ENCODE measurements at regions not wholly inside any gene's neighbourhood (a gene's known extent, or its start where the extent isn't known, plus 50 kb on each side); places are given as distances from the start of the nearest gene placed in this dataset.
A peak's percentile ranks its signal among the peaks of the same experiment; 100 is the strongest.

DNA sequence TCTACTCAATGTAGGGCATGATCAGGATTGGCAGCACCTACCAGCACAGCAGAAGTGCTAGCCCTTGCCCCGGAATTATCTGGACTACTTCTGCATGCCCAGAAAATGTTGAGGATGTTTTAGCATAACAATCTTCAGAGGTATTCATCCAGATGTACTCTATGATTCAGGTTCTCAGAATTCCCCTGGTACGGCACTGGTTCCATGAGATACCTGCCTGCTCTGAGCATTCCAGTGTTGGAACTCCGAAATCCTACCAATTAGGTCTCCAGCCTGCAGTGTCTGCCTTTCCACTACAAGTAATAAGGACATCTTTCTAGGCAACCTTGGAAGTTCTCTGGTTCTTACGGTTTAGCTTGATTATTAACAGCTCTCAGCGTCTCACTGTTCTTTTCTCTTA, 554.5 kb downstream of the HACE1 start:
- no peak for DNase-seq

DNA sequence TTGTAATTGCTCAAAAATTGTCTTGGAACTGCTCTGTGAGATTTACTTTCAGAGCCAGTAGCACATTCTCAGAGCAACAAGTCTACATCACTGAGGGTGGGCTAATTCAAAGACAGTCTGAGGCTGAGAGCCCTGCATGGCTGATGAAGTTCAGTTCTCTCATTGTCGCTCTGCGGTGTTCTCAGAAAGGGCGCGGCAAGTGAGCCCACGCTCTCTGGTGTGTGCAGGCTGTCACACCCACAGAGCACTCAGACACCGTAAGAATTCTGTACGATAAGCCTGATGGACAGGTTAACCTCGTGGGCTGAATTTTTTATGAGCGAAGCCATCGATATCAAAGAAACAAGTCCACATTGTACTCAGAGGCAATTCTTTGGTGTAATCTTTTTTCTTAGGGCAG, 557.8 kb downstream of the HACE1 start:
- DNase-seq, result no peak

DNA sequence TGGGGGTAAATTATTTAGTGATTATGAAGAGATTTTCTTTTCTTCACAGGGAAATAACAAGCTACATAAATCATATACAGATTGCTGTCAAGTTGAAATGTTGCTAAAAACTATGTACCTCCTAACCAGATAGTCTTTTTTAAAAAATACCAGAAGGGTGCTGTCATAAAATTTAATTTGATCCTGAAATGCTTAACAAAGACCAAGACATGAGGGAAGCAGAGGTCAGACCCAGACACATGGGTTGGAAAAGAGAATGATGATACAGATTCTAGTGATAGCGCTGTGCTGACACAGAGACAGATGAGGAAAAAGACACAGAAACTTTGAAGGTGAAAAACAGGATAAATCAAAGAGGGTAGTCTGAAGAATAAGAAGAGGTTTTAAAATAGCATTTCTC, 573.1 kb downstream of the HACE1 start:
- DNase-seq, result no peak

DNA sequence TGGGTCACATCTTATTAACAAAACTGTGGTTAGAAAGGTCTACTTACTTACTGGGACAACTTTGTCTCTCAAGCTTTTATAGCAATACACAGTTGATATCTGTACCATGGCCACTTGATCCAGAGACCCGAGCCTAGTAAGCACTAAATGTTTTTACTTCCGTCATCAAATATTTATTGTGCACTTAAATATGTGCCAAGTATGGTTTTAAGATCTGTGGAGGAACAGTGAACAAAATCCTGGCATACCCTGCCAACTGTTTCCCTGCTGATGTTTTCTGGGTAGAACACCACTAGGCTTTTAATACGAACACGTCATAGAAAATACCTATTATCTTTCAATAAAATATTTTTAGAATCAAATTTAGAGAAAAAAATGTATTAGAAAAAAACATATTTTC, 574.8 kb downstream of the HACE1 start:
- no peak for DNase-seq

DNA sequence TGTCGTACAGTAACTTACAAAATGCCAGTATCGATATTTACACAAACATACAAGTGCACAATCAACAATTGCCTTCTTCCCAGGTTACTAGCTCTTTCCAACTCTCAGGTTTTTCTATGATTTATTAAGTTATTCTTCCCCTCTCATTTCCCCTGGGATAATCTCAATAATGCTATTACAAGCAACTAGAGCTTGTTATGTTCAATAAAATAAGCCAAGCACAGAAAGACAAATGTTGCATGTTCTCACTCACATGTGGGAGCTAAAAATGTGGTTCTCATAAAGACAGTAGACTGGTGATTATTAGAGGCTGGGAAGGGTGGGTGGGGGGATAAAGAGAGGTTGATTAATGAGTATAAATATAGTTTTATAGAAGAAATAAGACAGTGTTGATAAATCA, 577.1 kb downstream of the HACE1 start:
- no peak for DNase-seq

DNA sequence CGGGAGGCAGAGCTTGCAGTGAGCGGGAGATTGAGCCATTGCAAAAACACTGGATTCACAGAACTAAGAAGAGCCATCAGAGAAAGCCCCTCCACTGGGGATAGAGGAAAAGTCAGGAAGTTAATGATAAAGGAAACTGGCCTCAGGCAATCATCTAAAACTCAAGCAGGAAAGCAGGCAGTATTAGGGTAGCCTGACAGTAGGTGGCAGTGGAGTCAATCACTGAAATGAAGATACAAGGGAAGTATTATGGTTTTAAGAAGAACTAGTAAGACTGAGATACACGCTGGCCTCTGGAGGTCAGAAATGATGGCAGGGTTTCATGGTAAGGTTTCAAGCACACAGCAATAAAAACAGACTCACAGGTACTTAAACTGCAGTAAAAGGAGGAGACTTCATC, 578.3 kb downstream of the HACE1 start:
- no peak for DNase-seq

DNA sequence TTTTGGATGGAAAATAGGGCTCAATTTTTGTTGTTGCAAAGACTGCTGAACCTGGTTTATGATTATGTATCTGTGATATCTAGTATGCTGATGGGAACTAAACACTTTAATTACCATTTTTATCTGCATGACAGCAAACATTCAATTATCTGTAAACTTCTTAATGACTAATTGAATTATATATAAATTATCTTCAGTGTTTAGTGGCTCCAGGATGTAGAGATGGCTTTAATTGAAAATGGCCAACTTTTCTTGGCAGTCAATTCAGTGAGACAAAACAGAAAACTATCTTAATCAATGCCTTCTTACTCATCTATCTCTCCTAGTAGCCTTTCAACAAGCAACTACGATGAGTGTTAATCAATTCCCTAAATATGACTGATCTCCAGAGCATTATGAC, 591.3 kb downstream of the HACE1 start:
- DNase-seq, result no peak

DNA sequence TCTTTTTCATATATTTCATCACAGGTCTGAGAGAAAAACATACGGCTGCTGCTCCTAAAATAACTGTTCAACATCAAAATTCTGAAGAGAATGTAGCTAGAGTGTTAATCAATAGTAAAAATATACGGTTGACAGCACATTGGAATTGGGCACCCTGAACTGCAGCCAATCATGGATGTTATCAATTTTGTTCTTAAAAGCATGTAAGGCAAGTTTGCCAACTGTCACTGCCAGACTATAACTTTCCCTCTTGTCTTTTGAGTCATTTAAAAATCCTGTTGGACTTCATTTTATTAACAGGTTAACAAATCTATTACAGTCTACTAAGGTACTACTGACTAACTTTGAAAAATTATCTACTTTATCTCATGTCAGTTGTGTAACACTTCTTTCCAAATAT, 592.8 kb downstream of the HACE1 start:
- no peak for DNase-seq

DNA sequence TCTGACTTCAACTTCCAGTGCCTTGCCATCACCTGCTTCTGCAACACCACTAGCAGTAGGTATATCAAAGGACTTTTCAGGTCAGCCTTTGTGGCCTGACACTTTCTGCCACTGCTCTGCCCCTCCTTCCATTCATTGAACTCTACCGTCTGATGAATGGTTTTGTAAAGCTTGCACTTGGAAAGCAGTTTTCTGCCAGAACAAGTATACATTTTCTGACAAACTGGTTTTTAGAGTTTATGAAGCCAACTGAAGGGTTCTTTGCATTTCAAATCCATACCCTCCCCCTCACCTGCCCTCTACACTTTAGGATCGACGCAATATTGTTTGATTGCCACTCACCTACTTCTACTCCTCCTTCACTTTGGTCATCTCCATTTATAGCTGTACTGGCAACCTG, 603.1 kb downstream of the HACE1 start:
- DNase-seq, result no peak

DNA sequence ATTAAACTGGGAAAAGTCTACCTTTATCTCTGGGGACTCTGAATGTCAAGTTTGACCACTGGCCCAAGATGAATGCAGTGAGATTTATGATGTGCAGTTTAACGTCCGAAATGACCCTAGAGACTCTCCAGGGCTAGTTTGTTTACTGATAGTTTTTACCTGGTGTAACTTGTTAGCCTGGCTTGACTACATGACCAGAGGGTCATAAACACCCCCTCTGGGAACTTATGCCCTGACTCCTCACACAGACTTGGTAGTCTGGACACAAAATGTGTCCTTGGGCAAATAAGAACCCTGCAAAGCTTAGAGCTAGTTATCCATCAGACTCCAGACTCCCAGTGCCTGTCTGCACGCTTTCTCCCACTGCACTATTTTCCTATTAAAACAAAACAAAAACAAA, 606.5 kb downstream of the HACE1 start:
- no peak for DNase-seq

DNA sequence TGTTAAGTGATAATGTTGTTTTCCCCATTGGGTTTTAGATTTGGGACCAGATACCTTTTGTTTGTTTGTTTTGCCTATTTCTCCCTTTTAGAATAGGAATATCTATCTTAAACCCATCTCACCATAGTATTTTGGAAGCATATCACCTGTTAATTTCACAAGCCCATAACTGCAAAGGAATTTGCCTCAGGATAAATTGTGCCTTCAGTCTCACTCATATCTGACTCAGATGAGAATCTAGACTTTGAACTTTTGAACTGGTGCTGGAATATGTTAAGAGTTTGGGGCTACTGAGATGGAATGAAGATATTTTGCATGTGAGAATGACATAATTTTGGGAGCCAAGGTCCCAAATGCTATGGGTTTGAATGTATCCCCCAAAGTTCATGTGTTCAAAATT, 607.4 kb downstream of the HACE1 start:
- no peak for DNase-seq

DNA sequence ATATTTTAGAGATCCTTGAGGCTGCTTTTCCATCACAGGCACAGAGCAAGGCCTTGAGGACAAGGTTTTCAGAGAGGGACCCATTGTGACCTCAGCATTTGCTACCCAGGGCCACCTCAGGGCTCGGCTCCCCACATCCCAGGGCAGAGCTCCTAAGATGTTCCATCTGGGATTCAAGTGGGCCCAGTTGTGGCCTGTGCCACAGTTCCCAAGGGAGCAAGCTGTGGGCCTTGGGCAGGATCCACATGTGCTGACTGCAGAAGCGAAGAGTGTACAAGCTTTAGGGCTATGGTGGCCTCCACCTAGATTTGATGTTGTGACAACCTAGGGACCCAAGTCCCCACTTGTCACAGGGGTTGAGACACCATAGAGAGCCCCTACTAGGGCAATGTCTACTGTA, 608.1 kb downstream of the HACE1 start:
- DNase-seq, result no peak

DNA sequence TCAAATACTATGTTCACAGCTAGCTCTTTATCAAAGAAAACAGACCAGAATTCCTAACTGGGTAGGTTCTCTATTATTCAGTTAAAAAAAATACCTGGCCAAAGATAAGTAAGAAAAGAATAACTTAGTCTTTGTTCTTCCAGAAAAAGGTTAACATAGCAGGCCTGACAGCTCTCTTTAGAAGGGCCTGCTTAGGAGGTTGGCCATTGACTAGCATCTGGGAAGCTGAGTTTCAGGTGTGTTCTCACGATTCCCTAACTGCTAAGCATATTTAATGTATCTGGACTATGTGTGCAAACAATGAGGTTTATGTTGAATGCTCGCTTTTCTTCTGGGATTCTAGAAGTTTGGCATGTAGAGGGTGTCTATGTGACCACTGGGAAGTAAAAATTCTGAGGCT, 618.9 kb downstream of the HACE1 start:
- DNase-seq, result no peak

DNA sequence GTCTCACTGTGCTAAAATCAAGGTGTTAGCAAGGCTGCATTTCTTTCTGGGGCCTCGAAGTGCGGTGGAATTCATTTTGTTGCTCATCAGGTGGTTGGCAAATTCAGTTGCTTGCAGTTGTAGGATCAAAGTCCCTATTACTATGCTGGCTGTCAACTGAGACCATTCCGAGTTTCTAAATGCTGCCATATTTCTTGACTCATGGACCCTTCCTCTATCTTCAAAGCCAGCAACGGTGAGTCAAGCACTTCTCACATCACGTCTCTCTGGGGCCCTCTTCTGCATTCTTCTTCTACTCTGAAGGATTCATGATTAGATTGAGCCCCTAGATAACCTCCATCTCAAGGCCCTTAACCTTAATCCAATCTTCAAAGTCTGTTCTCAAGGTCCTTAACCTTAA, 619.7 kb downstream of the HACE1 start:
- no peak for DNase-seq

DNA sequence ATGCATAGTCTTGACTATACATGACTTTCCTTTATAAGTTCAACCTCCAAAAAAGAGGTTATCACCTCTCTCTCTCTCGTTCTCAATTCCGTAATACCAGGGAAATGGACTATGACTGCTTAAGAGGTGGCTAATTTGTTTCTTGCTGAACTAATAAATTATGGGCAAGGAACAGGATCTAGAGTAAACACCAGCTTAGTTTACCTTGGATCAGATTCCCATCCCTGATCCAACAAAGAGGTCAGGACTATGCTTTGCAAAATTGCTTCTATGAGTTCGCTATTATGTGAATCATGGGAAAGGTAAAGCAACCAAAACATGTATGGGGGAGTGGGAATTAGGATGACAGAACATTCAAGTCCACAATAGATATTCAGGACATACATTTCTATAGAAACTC, 630.7 kb downstream of the HACE1 start:
- peak; percentile 41 for DNase-seq

DNA sequence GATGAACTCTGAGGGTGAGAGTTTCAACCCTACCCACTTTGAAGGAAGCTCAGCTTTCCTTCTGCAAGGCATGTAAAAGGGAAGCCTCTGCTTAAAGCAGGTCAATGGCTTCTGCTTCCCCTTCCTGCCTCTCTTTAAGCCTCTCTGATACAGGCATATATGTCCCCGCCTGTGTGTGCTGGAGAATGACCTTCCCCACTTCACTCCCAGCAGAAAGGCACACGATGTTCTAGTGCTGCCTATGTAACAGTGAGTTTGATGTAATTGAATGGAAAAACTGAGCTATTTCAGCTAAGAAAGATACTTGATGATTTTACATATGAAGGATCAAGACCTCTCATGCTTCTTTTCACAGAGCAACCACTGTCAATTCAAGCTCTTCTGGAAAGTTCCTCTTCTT, 632.2 kb downstream of the HACE1 start:
- DNase-seq, result no peak

DNA sequence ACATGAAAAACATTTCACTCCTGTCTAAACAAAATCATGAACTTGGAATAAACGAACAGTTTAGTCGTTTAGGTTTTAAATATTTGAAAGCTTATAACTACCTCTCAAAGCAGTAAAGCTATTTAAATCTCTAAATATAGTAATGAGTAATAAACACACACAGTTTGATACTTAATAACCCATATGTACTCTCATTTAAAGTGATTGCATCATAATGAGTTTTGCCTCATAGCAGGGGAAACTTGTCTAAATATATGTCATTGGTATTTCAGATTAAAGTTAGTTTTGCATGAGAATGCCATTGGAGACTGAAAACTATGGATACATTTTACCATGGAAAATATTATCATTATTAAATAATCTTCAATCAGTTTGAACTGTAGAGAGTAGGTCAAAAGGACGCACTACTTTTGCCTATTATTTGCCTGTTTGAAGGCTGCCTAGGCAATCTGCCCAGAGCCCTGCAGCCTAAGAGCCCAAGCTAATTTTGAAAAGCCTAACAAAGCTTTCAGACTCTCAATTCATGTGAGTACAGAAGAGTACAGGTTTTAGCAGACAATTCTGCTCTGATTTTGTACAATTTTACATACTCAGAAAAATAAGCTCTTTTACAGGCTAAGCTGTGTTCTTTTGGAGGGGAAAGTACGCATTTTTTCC, 632.8 kb downstream of the HACE1 start:
- no peak for DNase-seq

DNA sequence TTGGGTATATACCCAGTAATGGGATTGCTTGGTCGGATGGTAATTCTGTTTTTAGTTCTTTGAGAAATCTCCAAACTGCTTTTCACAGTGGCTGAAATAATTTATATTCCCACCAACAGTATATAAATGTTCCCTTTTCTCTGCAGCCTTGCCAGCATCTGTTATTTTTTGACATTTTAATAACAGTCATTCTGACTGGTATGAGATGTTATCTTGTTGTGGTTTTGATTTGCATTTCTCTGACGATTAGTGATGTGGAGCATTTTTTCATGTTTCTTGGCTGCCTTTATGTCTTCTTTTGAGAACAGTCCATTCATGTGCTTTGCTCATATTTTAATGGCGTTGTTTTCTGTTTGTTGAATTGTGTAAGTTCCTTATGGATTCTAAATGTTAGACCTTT, 641.6 kb downstream of the HACE1 start:
- no peak for DNase-seq

DNA sequence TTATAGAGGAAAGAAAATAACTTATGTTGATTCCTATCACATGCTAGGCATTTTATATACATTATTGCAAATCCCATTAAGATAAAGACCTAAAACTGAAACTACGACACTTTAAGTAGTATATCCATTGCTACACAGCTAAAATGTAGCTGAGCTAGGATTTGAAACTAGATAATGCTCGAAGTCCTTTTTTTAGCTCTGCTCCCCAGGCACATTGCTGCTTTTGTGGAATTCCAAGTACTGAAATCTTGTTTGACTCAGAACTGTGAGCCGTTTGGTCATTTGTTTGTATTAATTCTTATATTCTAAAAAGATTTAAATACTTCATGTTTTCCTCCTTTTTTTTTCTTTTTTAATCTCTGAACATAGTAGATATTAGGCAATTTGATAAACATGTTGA, 644.8 kb downstream of the HACE1 start:
- no peak for DNase-seq

DNA sequence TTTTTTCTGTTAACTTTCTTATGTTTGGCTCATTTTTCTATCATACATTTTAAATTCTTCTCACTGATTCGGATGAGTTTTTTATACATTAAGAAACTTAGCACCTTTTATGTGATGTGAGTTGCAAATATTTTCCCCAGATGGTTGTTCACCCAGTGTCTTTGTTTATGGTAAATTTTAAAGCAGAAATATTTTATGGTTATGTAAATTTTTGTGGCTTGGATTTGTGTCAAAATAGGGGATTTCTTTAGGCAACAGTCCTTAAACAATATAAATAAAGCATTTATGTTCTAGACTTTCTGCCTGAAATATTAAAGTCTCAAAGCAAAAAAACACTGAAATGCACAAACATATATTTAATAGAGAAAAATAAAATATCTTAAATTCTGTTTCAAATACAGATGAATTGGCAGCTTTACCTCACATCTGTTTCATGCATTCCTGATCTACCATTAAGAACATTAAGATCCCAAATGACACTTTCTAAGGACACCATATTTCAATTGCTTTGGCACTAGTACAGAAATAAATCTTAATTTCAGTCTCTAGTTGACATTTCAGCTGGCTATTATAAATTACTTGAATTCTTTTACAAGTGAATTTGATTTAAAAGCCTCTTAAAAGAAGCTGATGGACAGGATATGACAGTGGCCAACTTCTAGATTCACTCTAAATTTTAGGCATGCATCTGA, 646.6 kb downstream of the HACE1 start:
- no peak for DNase-seq

DNA sequence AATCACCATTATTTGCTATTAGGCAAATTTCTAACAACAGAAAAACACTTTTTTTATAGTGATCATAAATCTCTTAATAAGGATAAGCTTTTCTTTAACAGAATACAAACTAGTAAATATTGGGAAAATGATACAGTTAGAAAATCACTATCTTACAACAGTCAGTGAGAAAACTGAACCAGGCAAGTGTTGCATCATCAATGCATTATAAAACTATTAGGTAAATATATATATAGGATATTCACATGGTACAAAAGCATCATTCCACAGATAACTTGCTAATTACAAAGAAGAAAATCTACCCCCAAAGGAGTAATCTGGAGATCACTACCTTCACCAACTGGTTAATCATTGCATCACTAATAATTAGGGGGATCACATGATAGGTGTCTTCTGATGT, 652.1 kb downstream of the HACE1 start:
- DNase-seq, result no peak

DNA sequence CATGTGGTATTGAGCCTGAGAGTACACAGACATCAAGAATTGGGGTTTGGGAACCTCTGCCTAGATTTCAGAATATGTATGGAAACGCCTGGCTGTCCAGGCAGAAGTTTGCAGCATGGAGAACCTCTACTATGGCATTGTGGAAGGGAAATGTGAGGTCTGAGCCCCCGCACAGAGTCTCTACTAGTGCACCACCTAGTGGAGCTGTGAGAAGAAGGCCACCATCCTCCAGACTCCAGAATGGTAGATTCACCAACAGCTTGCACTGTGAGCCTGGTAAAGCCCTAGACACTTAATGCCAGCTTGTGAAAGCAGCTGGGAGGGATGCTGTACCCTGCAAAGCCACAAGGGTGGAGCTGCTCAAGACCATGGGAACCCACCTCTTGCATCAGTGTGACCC, 658.2 kb downstream of the HACE1 start:
- no peak for DNase-seq

DNA sequence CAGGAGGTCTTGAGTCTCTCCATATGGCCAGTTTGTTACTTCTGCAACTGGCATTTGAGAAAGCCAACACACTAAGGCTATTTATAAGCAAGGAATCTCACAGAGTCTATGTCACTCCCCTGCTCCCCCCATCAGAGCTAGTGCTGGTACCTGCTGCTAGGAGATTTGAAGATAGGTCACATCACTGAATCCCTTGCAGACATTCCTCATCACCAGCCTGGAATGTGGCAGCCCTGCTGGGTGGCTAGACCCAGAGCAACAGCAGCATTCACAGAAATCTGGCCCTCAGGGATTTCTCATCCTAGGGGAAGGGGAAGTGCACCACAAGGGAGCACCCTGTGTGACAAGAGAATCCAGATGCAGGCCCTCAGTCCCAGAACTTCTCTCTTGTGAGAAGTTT, 672.1 kb downstream of the HACE1 start:
- no peak for DNase-seq

DNA sequence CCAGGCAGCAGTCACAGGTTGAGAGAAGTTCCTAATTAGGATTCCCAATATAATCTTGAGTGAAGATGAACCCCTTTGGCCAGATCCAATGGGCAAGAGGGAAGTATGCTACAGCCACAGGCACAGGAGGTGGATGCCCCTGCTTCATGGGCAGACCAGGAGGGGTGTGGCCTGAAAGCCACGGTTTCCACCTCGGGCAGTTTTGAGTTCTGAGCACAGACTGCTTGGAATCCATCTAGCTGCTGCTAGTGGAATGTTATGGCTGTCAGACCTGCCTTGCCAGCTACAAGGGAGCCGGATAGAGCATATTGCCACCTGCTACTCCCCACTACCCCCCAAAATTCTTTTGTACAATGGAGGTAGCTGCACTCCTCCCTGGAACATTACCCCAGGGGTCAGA, 672.9 kb downstream of the HACE1 start:
- DNase-seq, result no peak

DNA sequence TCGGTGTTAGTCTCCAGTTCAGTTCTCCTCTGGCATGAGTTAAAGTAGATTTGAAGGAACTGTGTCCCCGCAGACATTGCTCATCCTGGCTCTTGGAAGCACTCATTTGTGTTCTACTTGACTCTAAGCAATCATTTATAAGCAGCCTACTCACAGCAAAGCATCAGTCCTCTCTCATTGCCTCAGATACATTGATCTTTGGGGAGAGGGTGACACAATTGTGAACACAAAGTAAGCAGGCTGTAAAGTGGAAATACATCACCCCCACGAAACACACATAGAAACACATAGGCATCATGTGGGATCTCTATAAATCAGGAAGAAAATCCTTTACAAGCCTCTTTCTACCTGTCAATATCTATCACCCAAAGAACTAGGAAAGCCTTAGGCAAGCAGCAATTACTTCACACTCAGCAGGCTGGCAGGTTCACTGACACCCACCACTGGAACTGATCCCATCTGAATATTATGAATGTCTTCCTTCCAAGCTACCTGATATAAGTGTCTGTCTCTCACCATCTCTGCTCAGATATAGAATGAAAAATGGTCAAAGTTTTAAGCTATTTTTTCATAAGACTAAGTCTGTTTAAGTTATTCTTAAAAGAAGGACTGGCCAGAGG, 675.8 kb downstream of the HACE1 start:
- no peak for DNase-seq
